ENCODE measurements at regions not wholly inside any gene's neighbourhood (a gene's known extent, or its start where the extent isn't known, plus 50 kb on each side); places are given as distances from the start of the nearest gene placed in this dataset.

GRCh38 chr7:50229964-50230363 lies 74.6 kb upstream of the IKZF1 start:
- no peak overlapping the region for H3K4me3 Mint-ChIP-seq (ENCODE audit: unreplicated experiment)
- H3K9me3 Mint-ChIP-seq (ENCODE audit: unreplicated experiment): peaks cover 15% of the 10 kb centered on the region
- Histone ChIP-seq H3K9me3 (ENCODE audit: insufficient read depth, low read depth, low read length) (peaks cover 7% of the 10 kb centered on the region), H3K36me3 (ENCODE audit: insufficient read depth, low read length) (no peaks in the 10 kb centered on the region), H3K4me1 (ENCODE audit: insufficient read depth, low read length) (no peaks in the 10 kb centered on the region), H2AFZ (ENCODE audit: low read depth, low read length) (no peak overlapping the region), H3K79me2 (ENCODE audit: insufficient read depth, low read length) (no peaks in the 10 kb centered on the region), H3K4me3 (ENCODE audit: insufficient read depth, low read depth, low read length) (no peak overlapping the region), H4K20me1 (ENCODE audit: insufficient read depth, low read length) (no peaks in the 10 kb centered on the region), H3K9ac (ENCODE audit: low read length) (no peak overlapping the region), H3K4me2 (ENCODE audit: low read length) (no peak overlapping the region), H3K27me3 (ENCODE audit: insufficient read depth, low read length) (no peaks in the 10 kb centered on the region), H3K27ac (ENCODE audit: low read depth, low read length) (no peak overlapping the region)
- FAIRE-seq (no peak), DNase-seq (ENCODE audit: low read depth) (no peak)
- no peaks in the 10 kb centered on the region for H3K27me3 Mint-ChIP-seq (ENCODE audit: low read depth, unreplicated experiment)
- TF ChIP-seq CTCF (IDR thresholded peaks at IDR 0.05; ENCODE audit: insufficient read depth, low read depth, low read length) (no peak), EZH2 (IDR thresholded peaks at IDR 0.05; ENCODE audit: insufficient read depth, low read length) (no peak)
- no peaks in the 10 kb centered on the region for H3K36me3 Mint-ChIP-seq (ENCODE audit: low read depth, unreplicated experiment)
- H3K4me1 Mint-ChIP-seq (ENCODE audit: low read depth, unreplicated experiment): no peaks in the 10 kb centered on the region
- H3K27ac Mint-ChIP-seq (ENCODE audit: unreplicated experiment): no peak overlapping the region

- no peaks in the 10 kb centered on the region for H4K20me1 ChIP-seq (ENCODE audit: insufficient read depth, low read length)
- FAIRE-seq (no peak), DNase-seq (ENCODE audit: low read depth) (no peak)
- no peaks in the 10 kb centered on the region for H3K36me3 ChIP-seq (ENCODE audit: insufficient read depth, low read length)
- H3K4me2 ChIP-seq (ENCODE audit: low read length): no peak overlapping the region
- H3K27me3 Mint-ChIP-seq (ENCODE audit: low read depth, unreplicated experiment): no peaks in the 10 kb centered on the region
- no peak overlapping the region for H3K4me3 ChIP-seq (ENCODE audit: insufficient read depth, low read depth, low read length)
- peaks cover 15% of the 10 kb centered on the region for H3K9me3 Mint-ChIP-seq (ENCODE audit: unreplicated experiment)
- no peaks in the 10 kb centered on the region for H3K27me3 ChIP-seq (ENCODE audit: insufficient read depth, low read length)
- H3K9ac ChIP-seq (ENCODE audit: low read length): no peak overlapping the region
- no peak for TF ChIP-seq EZH2 (IDR thresholded peaks at IDR 0.05; ENCODE audit: insufficient read depth, low read length)
- TF ChIP-seq CTCF (IDR thresholded peaks at IDR 0.05; ENCODE audit: insufficient read depth, low read depth, low read length): no peak
- no peak overlapping the region for H2AFZ ChIP-seq (ENCODE audit: low read depth, low read length)
- no peaks in the 10 kb centered on the region for H3K4me1 Mint-ChIP-seq (ENCODE audit: low read depth, unreplicated experiment)
- H3K4me3 Mint-ChIP-seq (ENCODE audit: unreplicated experiment): no peak overlapping the region
- no peaks in the 10 kb centered on the region for H3K36me3 Mint-ChIP-seq (ENCODE audit: low read depth, unreplicated experiment)
- H3K27ac ChIP-seq (ENCODE audit: low read depth, low read length): no peak overlapping the region
- H3K79me2 ChIP-seq (ENCODE audit: insufficient read depth, low read length): no peaks in the 10 kb centered on the region
- no peaks in the 10 kb centered on the region for H3K4me1 ChIP-seq (ENCODE audit: insufficient read depth, low read length)
- H3K27ac Mint-ChIP-seq (ENCODE audit: unreplicated experiment): no peak overlapping the region
- peaks cover 10% of the 10 kb centered on the region for H3K9me3 ChIP-seq (ENCODE audit: insufficient read depth, low read depth, low read length)
These were observed 76.4 kb upstream of the IKZF1 start for GRCh38 chr7:50228148-50228547.

GRCh38 chr7:50227726-50228125 lies 76.8 kb upstream of the IKZF1 start:
- Histone ChIP-seq H3K27me3 (ENCODE audit: insufficient read depth, low read length) (no peaks in the 10 kb centered on the region), H3K4me1 (ENCODE audit: insufficient read depth, low read length) (no peaks in the 10 kb centered on the region), H3K36me3 (ENCODE audit: insufficient read depth, low read length) (no peaks in the 10 kb centered on the region), H3K4me2 (ENCODE audit: low read length) (no peak overlapping the region), H2AFZ (ENCODE audit: low read depth, low read length) (no peak overlapping the region), H3K9me3 (ENCODE audit: insufficient read depth, low read depth, low read length) (peaks cover 10% of the 10 kb centered on the region), H3K79me2 (ENCODE audit: insufficient read depth, low read length) (no peaks in the 10 kb centered on the region), H3K9ac (ENCODE audit: low read length) (no peak overlapping the region), H3K4me3 (ENCODE audit: insufficient read depth, low read depth, low read length) (no peak overlapping the region), H4K20me1 (ENCODE audit: insufficient read depth, low read length) (no peaks in the 10 kb centered on the region), H3K27ac (ENCODE audit: low read depth, low read length) (no peak overlapping the region)
- H3K36me3 Mint-ChIP-seq (ENCODE audit: low read depth, unreplicated experiment): no peaks in the 10 kb centered on the region
- H3K27ac Mint-ChIP-seq (ENCODE audit: unreplicated experiment): no peak overlapping the region
- no peak overlapping the region for H3K4me3 Mint-ChIP-seq (ENCODE audit: unreplicated experiment)
- FAIRE-seq (no peak), DNase-seq (ENCODE audit: low read depth) (no peak)
- peaks cover 12% of the 10 kb centered on the region for H3K9me3 Mint-ChIP-seq (ENCODE audit: unreplicated experiment)
- TF ChIP-seq EZH2 (IDR thresholded peaks at IDR 0.05; ENCODE audit: insufficient read depth, low read length): no peak
- TF ChIP-seq CTCF (IDR thresholded peaks at IDR 0.05; ENCODE audit: insufficient read depth, low read depth, low read length): no peak
- H3K27me3 Mint-ChIP-seq (ENCODE audit: low read depth, unreplicated experiment): no peaks in the 10 kb centered on the region
- H3K4me1 Mint-ChIP-seq (ENCODE audit: low read depth, unreplicated experiment): no peaks in the 10 kb centered on the region

Data from astrocyte (in vitro differentiated cells and primary cell).